ENCODE measurements at regions not wholly inside any gene's neighbourhood (a gene's known extent, or its start where the extent isn't known, plus 50 kb on each side); places are given as distances from the start of the nearest gene placed in this dataset.

GRCh38 chr22:47954107-47954506, 1191.7 kb downstream of the TBC1D22A start:
- DNase-seq (ENCODE audit: low read depth in 2 of 2), result no peak

DNA sequence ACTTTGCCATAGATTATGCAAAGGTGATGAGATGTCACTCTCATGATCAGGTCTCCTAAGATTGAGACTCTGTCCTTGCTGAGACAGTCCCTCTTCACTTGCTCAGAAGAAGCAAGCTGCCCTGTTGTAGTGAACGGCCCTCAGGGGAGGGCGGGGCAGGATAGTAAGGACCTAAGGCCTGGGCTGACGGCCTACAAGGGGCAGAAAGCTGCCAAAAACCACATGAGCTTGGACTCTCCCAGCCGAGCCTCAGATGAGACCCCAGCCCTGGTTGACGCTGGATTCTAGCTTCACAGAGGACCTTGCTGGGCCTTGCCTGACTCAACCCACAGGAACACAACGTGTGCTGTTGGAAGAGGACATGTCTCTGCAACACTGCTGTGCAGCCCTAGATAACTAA, 1182.5 kb downstream of the TBC1D22A start:
- DNase-seq (ENCODE audit: low read depth in 2 of 2), result no peak

DNA sequence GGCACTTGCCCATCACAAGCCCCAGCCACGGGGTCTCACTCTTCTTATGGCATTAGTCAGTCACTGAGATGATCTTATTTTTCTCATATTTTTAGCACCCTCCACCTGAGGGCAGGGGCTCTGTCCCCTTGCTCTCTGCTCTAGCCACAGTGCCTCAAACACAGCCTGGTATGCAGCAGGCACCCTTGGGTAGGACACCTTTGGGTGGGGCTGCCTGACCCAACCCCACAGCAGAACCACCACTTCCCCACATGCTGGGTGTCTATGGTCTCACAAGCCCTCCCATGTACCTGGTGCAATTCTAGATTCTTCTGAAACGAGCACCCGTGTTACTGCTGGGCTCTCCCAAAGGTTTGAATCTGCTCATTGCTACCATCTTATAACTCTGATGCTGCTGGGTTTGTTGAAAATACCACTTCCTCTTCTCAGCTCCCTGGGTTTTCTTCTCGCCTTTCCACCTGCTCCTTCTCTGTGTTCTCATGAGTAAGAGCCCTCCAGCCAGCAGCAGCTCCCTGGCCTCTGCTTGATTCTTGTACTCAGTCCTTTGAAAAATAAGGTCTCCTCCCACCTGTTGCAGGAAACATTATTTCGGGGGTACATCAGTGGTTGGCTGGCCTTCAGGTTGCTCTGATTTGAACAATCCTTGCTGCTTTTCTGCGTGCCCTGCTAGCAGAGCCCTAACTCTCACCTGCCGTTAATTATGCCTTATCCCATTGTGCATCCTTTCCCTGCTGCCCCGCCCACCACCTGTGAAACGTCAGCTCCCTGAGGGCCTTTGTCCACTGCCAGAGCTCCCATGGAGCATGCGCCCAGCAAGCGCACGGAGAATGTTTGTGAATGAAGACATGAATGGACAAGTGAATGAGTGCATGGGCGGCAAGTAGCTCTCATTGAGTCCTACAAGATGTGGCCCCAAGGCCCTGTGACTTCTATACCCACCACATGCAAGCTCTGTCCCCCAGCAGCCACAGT, 1181.6 kb downstream of the TBC1D22A start:
- no peak for DNase-seq (ENCODE audit: low read depth in 2 of 2)

GRCh38 chr22:47940211-47940610, 1177.8 kb downstream of the TBC1D22A start:
- no peak for DNase-seq (ENCODE audit: low read depth in 2 of 2)

GRCh38 chr22:47933891-47934290, 1171.4 kb downstream of the TBC1D22A start:
- no peak for DNase-seq (ENCODE audit: low read depth in 2 of 2)

DNA sequence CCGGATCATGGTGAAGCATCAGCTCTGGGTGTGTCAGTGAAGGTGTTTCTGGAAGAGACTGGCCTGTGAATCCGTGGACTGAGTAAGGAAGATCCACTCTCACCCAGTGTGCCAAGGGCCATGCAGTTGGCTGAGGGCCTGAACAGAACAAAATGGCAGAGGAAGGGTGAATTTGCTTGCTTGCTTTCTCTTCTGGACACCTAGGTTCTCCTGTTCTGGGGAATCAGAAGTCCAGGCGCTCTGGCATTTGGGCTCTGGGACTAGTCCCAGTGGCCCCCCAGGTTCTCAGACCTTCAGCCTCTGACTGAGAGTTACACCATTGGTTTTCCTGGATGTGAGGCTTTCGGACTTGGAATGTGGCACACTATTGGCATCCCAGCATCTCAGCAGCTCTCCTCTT, 1170.8 kb downstream of the TBC1D22A start:
- DNase-seq (ENCODE audit: low read depth in 2 of 2), result no peak

GRCh38 chr22:47929646-47930185, 1167.3 kb downstream of the TBC1D22A start:
- no peak for DNase-seq (ENCODE audit: low read depth in 2 of 2)

DNA sequence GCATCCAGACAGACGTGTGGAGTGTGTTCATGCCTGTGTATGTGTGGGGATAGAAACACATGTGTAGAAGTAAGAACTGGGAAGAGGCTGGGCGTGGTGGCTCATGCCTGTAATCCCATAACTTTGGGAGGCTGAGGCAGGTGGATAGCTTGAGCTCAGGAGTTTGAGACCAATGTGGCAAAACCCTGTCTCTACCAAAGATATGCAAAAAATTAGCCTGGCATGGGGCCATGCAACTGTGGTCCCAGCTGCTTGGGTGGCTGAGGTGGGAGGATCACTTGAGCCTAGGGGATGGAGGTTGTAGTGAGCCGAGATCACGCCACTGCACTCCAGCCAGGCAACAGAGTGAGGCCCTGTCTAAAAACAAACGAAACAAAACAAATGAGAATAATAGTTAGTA, 1166.6 kb downstream of the TBC1D22A start:
- DNase-seq (ENCODE audit: low read depth in 2 of 2), result no peak

DNA sequence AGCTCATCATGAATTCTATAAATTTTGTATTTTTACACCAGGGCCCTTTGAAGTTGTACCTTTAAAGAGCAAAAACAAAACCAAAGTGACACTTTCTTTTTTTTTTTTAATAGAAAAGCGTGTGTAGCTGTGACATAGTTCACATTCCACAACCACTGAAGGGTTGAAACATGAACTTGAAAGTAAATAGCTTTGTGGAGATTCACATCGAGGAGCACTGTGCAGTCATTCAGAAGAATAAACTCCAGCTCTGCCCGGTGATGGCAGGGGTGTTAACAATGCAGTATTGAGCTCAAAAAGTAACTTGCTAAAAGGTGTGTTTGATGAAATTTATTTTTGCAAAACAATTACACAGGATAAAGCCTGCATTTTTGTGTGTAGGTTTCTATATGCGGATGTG, 1166.2 kb downstream of the TBC1D22A start:
- DNase-seq (ENCODE audit: low read depth in 2 of 2), result no peak

DNA sequence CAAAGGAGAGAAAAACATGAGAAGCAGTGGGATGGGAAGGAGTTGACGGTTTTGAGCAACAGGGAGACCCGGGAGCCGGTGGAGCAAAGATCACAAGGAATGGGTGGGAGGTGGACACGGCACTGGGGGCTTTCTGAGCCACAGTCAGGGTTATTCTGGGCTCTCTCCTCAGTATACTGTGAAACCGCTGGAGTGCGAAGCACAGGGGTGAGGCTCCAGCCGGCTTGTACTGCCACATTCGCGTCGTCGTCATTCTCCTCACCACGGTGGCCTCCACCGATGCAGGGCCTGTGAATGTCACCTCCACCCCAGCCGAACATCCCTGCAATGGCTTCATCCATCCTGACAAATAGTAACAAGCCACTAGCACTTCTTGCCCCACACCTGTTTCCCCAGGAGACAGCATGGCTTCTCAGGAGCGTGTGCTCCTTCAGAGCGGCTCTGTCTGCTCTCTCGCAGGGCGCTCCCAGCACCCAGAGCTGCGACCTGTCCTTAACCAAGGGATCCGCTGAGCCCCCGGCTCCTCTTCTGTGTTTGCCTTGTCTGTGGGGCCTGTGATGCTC, 1165.3 kb downstream of the TBC1D22A start:
- DNase-seq (ENCODE audit: low read depth in 2 of 2), result no peak

- no peak for DNase-seq (ENCODE audit: low read depth in 2 of 2)
These were observed 1160.6 kb downstream of the TBC1D22A start for GRCh38 chr22:47923011-47923427.

DNA sequence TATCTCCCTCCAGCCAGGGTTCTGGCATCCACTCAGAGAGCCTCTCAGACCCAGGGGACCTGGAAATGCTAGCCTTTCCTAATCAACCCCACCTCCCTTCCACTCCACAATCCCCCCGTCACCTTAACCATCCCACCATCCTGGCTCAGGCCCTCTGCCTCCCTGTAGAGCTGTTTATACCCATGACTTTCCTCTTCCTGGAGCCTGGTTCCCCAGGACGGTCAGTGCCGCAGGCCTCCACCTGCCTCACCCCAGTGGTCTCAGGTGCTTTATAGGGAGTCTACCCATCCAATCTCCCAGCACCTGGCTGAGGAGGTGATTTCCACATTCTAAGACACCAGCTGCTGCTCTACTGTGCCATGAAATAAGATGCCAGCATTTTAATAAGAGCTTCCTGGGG, 1159.5 kb downstream of the TBC1D22A start:
- DNase-seq (ENCODE audit: low read depth in 2 of 2), result no peak

DNA sequence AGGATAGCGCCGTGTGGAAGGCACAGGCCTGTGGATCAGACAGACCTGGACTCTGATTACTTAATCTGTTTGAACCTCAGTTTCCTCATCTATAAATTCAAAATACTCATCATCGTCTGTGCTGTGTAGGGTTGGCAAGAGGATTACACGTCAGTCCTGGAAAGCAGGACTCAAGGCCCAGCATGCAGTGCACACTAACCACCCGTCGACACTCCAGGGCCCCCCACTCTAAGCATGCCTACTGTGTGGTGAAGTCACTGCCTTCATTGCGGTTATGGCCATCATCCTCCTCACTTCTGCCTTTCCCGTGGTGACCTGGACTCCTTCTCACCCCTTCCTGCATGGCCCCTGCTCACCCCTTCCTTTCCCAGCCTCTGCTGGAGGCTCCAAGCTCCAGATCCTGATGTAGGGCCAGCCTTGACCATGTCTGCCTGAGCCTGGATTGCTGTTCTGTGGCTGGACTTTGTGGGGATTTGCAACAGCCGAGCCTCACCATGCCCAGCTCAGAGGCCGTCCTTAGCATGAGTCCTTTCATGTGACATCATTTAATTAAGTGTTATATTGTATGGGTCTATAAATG, 1158.0 kb downstream of the TBC1D22A start:
- no peak for DNase-seq (ENCODE audit: low read depth in 2 of 2)

DNA sequence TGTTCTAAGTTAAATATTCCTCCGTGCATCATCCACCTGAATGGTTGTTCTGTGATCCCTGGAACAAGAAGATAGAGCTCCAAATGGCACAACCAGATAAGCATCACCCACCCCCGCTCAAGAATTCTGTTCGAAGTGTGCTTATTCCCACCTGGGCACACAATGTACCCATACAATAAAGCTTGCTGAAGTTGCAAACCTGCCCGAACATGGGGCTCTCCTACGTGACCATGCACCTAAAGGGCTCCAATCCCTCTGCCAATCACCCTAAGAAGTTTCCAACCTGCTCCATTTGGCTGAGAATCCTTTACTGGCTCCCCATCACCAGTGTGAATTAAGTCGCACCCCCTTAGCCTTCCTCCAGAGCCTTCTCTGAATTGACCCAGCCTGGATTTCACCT, 1157.4 kb downstream of the TBC1D22A start:
- DNase-seq (ENCODE audit: low read depth in 2 of 2), result no peak

DNA sequence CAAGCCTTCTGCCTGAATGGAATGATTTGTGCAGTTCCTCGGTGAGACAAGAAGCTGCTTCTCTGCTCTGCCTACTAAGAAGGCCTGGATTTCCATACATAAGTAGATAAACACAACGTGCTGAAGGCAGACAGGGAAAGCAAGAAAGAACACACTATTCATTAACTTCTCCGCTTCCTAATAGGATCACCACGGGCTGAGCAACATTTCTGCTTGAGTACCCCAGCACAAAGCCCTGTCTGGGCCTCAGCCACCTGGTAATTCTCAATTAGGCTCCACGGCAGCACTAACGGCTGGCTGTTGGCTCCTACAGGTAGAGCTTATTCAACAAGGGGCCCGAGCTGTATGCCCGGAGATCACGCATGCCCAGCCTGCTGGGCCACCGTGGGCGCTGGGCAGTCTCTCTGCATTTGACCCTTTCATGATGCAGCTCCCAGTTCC, 1156.6 kb downstream of the TBC1D22A start:
- DNase-seq (ENCODE audit: low read depth in 2 of 2), result no peak

DNA sequence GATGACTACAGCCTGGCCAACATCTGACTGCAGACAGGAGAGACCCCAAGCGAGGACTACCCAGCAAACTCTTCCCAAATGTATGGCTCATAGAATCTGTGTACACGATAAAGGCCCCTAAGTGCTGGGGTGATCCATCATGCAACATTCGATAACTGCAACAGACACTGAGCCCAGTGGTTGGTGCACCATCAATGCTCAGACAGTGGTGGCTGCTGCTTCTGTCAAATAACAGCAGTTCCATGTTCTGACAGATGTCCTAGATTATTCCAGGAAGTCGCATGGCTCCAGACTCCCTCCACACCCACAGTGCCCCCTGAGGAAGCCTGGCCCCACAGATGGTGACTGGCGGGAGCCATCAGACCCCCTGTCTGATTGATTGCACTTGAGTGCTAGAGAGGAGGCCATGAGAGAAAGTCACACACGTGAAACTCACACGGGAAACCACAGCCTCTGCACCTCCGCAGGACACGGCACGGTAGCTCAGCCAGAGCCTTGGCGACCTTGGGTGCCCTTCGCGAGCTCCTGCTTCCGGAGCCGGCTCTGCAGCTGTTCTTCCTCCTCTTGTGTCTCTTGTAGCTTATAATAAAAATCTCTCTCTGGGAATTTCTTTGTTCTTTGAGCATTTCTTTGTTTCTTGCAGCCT, 1155.9 kb downstream of the TBC1D22A start:
- DNase-seq (ENCODE audit: low read depth in 2 of 2), result no peak

GRCh38 chr22:47914481-47915097, 1152.1 kb downstream of the TBC1D22A start:
- no peak for DNase-seq (ENCODE audit: low read depth in 2 of 2)

GRCh38 chr22:47902646-47903180, 1140.3 kb downstream of the TBC1D22A start:
- DNase-seq (ENCODE audit: low read depth in 2 of 2), result no peak

DNA sequence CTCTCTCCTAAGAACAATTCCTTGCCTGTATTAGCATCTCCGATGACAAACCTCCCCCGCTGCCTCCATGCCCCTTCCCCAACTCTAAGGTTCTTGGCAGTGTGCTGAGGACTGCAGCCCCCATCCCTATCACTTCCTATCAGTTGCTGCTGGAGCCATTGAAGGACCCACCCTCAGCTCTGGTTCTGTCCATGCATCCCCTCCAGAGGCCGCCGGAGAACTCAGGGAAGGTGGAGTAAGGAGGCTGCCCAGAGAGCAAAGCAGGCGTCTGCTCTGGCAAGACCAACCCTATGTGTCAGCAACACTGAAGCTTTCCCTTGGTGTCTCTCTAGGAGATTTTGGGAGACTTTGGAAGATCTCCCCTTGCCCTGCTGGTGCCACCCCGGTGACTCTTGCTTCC, 1139.5 kb downstream of the TBC1D22A start:
- DNase-seq (ENCODE audit: low read depth in 2 of 2), result no peak

- DNase-seq (ENCODE audit: low read depth in 2 of 2), result no peak
These were observed 1137.4 kb downstream of the TBC1D22A start for GRCh38 chr22:47899894-47900293.

DNA sequence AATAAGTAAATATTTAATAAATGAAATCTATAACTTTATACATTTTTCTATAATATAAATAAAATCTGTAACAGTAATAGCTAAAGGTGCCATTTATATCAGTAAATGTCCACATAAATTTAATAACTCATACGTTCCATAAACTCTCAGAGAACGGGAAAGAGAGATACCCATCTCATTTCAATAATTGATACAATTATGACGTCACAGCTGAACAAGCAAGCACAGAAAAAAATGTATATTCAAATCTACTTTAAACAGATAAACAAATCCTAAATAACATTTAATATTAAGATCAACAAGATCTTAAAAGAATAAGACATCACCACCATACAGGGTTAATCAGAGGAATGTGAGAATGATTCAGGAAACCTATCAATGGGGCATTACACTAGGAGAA, 1136.5 kb downstream of the TBC1D22A start:
- DNase-seq (ENCODE audit: low read depth in 2 of 2), result no peak
